CD14-positive monocyte (primary cell): ENCODE measurements at regions not wholly inside any gene's neighbourhood (a gene's known extent, or its start where the extent isn't known, plus 50 kb on each side); places are given as distances from the start of the nearest gene placed in this dataset.

Experiments used
- DNase-seq, 3 donors: peaks; one replicate each; pipeline ENCODE4 v3.0.0-alpha.2; 2011 to 2022
- H2AFZ ChIP-seq: 2 replicates; pipeline ENCODE4 v1.6.0; 2012; ENCODE audit warnings: mild to moderate bottlenecking, low read depth, low read length, inconsistent platforms; ENCODE audit not compliant: insufficient read depth, poor library complexity, severe bottlenecking
- H3K27ac ChIP-seq, 2 donors: 1 replicate in 1 of 2; 2 replicates in 1 of 2; pipeline ENCODE4 v1.5.1; 2012 to 2013; ENCODE audit warnings: low read length in 2 of 2, control low read depth in 1 of 2, inconsistent platforms in 1 of 2, low read depth in 1 of 2, mild to moderate bottlenecking in 1 of 2
- H3K27me3 ChIP-seq, 2 donors: one replicate each; pipeline versions ENCODE4 v1.6.0 to v1.6.1; 2011 to 2013; ENCODE audit warnings: low read length in 2 of 2; ENCODE audit not compliant: control insufficient read depth in 2 of 2, insufficient read depth in 2 of 2
- H3K36me3 ChIP-seq, 2 donors: replicated peaks in 1 of 2; 1 replicate in 1 of 2; 2 replicates in 1 of 2; pipeline versions ENCODE4 v1.5.1 to v1.6.1; 2012 to 2013; ENCODE audit warnings: low read length in 2 of 2, control low read depth in 1 of 2, inconsistent platforms in 1 of 2, mild to moderate bottlenecking in 1 of 2; ENCODE audit not compliant: insufficient read depth in 2 of 2, control insufficient read depth in 1 of 2
- H3K4me1 ChIP-seq, 2 donors: 1 replicate in 1 of 2; 2 replicates in 1 of 2; pipeline versions ENCODE4 v1.5.1 to v1.6.1; 2012 to 2013; ENCODE audit warnings: low read length in 2 of 2, control low read depth in 1 of 2, inconsistent platforms in 1 of 2, mild to moderate bottlenecking in 1 of 2, moderate library complexity in 1 of 2; ENCODE audit not compliant: insufficient read depth in 2 of 2, control insufficient read depth in 1 of 2
- H3K4me2 ChIP-seq: replicated peaks from 2 replicates; pipeline ENCODE3; 2012; ENCODE audit warnings: low read length, moderate library complexity, mild to moderate bottlenecking; ENCODE audit not compliant: poor library complexity, severe bottlenecking; ENCODE audit errors: extremely low read depth
- H3K4me3 ChIP-seq, 3 experiments: fragments of 200-600 bp in 1 of 3; sonication (generic) in 1 of 3; replicated peaks in 1 of 3; 1 replicate in 2 of 3; 2 replicates in 1 of 3; pipeline ENCODE4 v1.5.1; 2011 to 2013; ENCODE audit warnings: low read length in 3 of 3, mild to moderate bottlenecking in 3 of 3, control low read depth in 2 of 3, low read depth in 2 of 3, inconsistent platforms in 1 of 3, moderate library complexity in 1 of 3
- H3K79me2 ChIP-seq: 2 replicates; pipeline ENCODE4 v1.6.0; 2012; ENCODE audit warnings: mild to moderate bottlenecking, control low read depth, inconsistent platforms, low read length, moderate library complexity; ENCODE audit not compliant: insufficient read depth
- H3K9ac ChIP-seq: 2 replicates; pipeline ENCODE4 v1.6.0; 2017; ENCODE audit warnings: low read length, mild to moderate bottlenecking; ENCODE audit not compliant: insufficient read depth, poor library complexity, severe bottlenecking
- H3K9me3 ChIP-seq, 2 donors: replicated peaks in 1 of 2; 1 replicate in 1 of 2; 2 replicates in 1 of 2; pipeline versions ENCODE4 v1.5.1 to v1.6.1; 2012 to 2013; ENCODE audit warnings: low read length in 2 of 2, control low read depth in 1 of 2; ENCODE audit not compliant: control insufficient read depth in 1 of 2, insufficient read depth in 1 of 2
- H4K20me1 ChIP-seq: 2 replicates; pipeline ENCODE4 v1.6.0; 2012; ENCODE audit warnings: mild to moderate bottlenecking, low read length, control low read depth, moderate library complexity; ENCODE audit not compliant: insufficient read depth
- H3K27ac Mint-ChIP-seq, 7 donors: one replicate each; pipeline ENCODE4 v1.8.0; 2020; ENCODE audit warnings: mild to moderate bottlenecking in 7 of 7, mixed read lengths in 7 of 7, moderate library complexity in 6 of 7, inconsistent platforms in 2 of 7
- H3K27me3 Mint-ChIP-seq, 3 donors: one replicate each; pipeline ENCODE4 v1.8.0; 2021 to 2022; ENCODE audit warnings: low read depth in 3 of 3, mild to moderate bottlenecking in 3 of 3, mixed read lengths in 3 of 3, moderate library complexity in 3 of 3, inconsistent platforms in 1 of 3
- H3K36me3 Mint-ChIP-seq, 2 donors: one replicate each; pipeline ENCODE4 v1.8.0; 2020; ENCODE audit warnings: mixed read lengths in 2 of 2, inconsistent platforms in 1 of 2, mild to moderate bottlenecking in 1 of 2
- H3K4me1 Mint-ChIP-seq: one replicate; pipeline ENCODE4 v1.8.0; 2020; ENCODE audit warnings: mild to moderate bottlenecking, mixed read lengths
- H3K4me3 Mint-ChIP-seq, 2 donors: one replicate each; pipeline ENCODE4 v1.8.0; 2020; ENCODE audit warnings: mild to moderate bottlenecking in 2 of 2, mixed read lengths in 2 of 2, moderate library complexity in 1 of 2
- H3K9me3 Mint-ChIP-seq, 7 donors: one replicate each; pipeline ENCODE4 v1.8.0; 2020 to 2022; ENCODE audit warnings: mixed read lengths in 7 of 7, mild to moderate bottlenecking in 6 of 7, moderate library complexity in 6 of 7, inconsistent platforms in 2 of 7
- CTCF ChIP-seq: fragments of 200-600 bp; IDR thresholded peaks from one replicate; pipeline ENCODE4 v1.8.0; 2022; ENCODE audit warnings: antibody characterized with exemption, mild to moderate bottlenecking
- whole genome bisulfite sequencing: methylation state at CpG from one replicate; pipeline ENCODE4 v1.1.5; 2013; ENCODE audit warnings: missing lambda C conversion rate; ENCODE audit not compliant: insufficient coverage; 5-methylcytosine and 5-hydroxymethylcytosine counted together
- intact Hi-C, 2 donors: fragments of 100-400 bp; cut with micrococcal nuclease; formaldehyde crosslinking; loops; one replicate each; pipeline versions ENCODE4 v1.15.0 to v1.15.1; 2023

GRCh38 chr6:100135977-100136376, 142.0 kb upstream of the MCHR2 start:
- DNase-seq, result no peak
- Mint-ChIP-seq H3K27ac (no peak overlapping the region), H3K4me1 (no peaks in the 10 kb centered on the region), H3K27me3 (peaks cover 0 to 4% (median 0%) of the 10 kb centered on the region in 3 donors), H3K9me3 (peaks cover 0 to 8% (median 0%) of the 10 kb centered on the region in 7 donors), H3K4me3 (no peak overlapping the region), H3K36me3 (no peaks in the 10 kb centered on the region)
- Histone ChIP-seq H2AFZ (no peak overlapping the region), H4K20me1 (no peaks in the 10 kb centered on the region), H3K4me3 (no peak overlapping the region), H3K36me3 (no peaks in the 10 kb centered on the region), H3K9me3 (no peaks in the 10 kb centered on the region), H3K4me1 (no peaks in the 10 kb centered on the region), H3K27ac (no peak overlapping the region), H3K27me3 (no peaks in the 10 kb centered on the region), H3K9ac (no peak overlapping the region), H3K79me2 (no peaks in the 10 kb centered on the region), H3K4me2 (no peak overlapping the region)
- 91% methylated on average over 21 of the region's 21 CpGs for WGBS
- intact Hi-C loops, result no loop called here
- no peak for TF ChIP-seq CTCF

GRCh38 chr6:100134703-100135102, 140.7 kb upstream of the MCHR2 start:
- H3K4me1 ChIP-seq, result no peaks in the 10 kb centered on the region
- no peaks in the 10 kb centered on the region for H3K79me2 ChIP-seq
- intact Hi-C loops, result no loop called here
- H3K4me1 Mint-ChIP-seq, result no peaks in the 10 kb centered on the region
- WGBS, result 67% methylated on average over 1 of the region's 2 CpGs
- no peak overlapping the region for H3K27ac ChIP-seq
- no peaks in the 10 kb centered on the region for H3K9me3 ChIP-seq
- no peaks in the 10 kb centered on the region for H3K36me3 Mint-ChIP-seq
- no peaks in the 10 kb centered on the region for H3K27me3 ChIP-seq
- H3K4me2 ChIP-seq, result no peak overlapping the region
- peaks cover 0 to 4% (median 0%) of the 10 kb centered on the region in 3 donors for H3K27me3 Mint-ChIP-seq
- TF ChIP-seq CTCF, result no peak
- no peak overlapping the region for H2AFZ ChIP-seq
- no peak overlapping the region for H3K4me3 ChIP-seq
- H3K4me3 Mint-ChIP-seq, result no peak overlapping the region
- no peak overlapping the region for H3K27ac Mint-ChIP-seq
- no peaks in the 10 kb centered on the region for H3K36me3 ChIP-seq
- no peak for DNase-seq
- H3K9me3 Mint-ChIP-seq, result peaks cover 0 to 11% (median 0%) of the 10 kb centered on the region in 7 donors
- H4K20me1 ChIP-seq, result no peaks in the 10 kb centered on the region
- H3K9ac ChIP-seq, result no peak overlapping the region
